Globus pallidus (tissue), 1 donor: ENCODE measurements at regions not wholly inside any gene's neighbourhood (a gene's known extent, or its start where the extent isn't known, plus 50 kb on each side); places are given as distances from the start of the nearest gene placed in this dataset.
"Not testable (repeated sequence)": the region's sequence is repeated elsewhere in the genome, so short reads cannot be mapped to it uniquely, and the experiment has no call there.

Experiments
- DNase-seq: peaks from one replicate; pipeline ENCODE4 v3.0.0-alpha.2; 2015; ENCODE audit warnings: low spot score

DNA sequence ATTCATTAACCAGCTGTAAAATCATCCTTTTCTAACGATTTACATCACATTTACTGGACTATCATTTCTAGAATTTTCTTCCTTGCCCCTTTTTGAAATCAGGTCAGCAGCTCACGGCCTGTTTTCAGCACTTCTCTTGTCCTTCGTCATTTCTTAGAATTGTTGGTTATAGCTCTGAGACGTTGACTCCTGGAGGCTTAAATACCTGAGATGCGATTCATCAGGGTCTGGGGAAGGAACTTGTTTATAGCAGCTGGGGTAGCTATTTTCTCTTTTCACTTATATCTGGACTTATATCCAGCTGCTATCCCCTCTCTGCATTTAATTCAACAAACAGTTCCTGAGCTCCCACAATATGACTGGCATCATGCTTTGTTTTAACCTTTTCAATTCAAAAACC is 338.7 kb upstream of the TNRC6C start:
- DNase-seq, result no peak

DNA sequence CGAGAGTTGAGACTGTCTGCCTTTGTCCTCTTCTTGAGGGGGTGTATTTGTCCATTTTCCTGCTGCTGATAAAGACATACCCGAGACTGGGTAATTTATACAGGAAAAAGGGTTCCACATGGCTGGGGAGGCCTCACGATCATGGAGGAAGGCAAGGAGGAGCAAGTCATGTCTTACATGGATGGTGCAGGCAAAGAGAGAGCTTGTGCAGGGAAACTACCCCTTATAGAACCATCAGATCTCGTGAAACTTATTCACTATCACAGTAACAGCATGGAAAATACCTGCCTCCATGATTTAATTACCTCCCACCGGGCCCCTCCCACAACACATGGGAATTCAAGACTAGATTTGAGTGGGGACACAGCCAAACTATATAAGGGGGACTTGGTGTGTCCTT is 338.2 kb upstream of the TNRC6C start:
- DNase-seq, result no peak

DNA sequence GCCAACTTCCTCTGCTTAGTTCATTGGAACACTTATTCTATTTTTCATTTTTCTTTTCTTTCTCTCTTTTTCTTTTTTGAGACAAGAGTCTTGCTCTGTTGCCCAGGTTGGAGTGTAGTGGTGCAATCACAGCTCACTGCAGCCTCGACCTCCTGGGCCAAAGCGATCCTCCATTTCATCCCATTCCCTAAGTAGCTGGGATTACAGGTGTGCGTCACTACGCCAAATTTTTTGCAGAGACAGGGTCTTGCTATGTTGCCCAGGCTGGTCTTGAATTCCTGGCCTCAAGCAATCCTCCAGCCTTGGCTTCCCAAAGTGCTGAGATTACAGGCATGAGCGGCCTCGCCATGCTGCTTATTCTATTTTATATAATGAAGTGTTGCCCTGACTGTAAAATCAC is 336.4 kb upstream of the TNRC6C start:
- DNase-seq, result not testable (repeated sequence)

DNA sequence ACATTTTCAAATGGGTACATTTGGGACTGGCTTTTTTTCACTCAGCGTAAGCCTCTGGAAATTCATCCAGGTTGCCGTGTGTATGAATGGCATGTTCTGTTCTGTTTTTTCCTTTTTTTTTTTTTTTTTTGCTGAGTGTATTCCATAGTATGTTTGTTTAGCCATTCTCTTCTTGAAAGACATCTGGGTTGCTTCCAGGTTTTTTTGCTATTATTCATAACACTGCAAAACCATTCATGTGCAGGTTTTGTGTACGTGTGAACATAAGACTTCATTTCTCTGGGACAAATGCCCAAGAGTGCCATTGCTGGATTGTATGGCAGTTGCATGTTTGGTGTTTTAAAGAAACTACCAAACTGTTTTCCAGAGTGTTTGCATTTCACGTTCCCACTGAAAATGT is 335.9 kb upstream of the TNRC6C start:
- DNase-seq, result no peak

DNA sequence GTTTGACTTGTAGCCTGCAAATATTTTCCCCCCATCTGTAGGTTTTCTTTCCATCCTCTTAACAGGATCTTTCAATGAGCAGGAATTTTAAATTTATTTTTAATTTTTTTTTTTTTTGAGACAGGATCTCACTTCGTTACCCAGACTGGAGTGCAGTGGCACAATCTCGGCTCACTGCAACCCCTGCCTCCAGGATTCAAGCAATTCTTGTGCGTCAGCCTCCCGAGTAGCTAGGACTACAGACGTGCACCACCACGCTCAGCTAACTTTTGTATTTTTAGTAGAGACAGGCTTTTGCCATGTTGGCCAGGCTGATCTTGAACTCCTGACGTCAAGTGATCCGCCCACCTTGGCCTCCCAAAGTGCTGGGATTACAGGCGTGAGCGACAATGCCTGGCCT is 335.2 kb upstream of the TNRC6C start:
- DNase-seq, result not testable (repeated sequence)

DNA sequence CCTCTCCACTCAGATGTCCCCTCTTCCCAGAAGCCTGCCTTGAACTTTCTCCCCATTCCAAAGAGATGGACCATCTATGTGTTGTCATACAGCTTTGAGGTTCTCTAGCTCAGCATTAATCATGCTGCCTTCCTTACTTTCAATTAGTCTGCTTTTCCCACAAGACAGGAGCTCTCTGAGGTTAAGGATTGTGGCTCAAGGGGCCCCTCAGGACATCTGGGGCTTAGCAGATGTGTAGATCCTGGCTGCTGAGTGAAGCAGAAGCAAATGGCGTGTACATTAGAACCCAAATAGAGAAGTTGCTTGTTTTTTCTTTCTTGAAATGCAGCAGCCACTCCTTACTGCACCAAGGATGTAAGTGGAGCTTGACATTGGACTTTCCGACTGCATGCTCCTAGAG is 330.5 kb upstream of the TNRC6C start:
- DNase-seq, result no peak

DNA sequence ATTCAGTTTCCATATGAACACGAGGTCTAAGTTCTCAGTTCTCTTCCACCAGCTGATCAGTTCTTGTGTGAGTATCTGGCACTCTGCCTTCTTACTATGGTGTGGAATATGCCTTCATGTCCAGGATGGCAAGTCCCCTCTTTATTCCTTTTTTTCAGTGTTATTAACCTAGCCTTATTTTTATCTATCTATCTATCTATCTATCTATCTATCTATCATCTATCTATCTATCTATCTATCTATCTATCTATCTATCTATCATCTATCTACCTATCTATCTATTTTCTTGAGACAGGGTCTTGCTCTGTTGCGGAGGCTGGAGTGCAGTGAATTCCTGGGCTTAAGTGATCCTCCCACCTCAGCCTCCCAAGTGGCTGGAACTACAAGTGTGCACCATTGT is 329.2 kb upstream of the TNRC6C start:
- not testable (repeated sequence) for DNase-seq

DNA sequence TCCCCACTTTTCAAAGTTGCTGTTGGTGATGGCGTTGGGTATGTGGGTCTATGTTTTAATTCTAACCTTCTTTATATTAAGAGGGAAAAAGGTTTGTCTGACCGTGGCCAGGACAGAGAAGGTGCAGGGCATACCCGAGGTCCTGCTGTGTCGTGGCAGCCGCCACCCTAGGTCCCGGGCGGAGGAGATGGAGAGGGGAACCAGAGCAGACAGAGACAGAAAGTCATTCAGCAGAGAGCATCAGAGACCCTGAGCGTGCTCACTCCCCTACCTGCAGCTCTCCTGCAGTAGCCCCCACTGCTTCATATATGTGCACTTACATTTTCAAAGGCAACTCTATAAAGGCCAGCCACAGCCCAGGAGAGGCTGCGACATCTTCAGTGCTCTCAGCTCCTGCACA is 327.2 kb upstream of the TNRC6C start:
- DNase-seq, result no peak

DNA sequence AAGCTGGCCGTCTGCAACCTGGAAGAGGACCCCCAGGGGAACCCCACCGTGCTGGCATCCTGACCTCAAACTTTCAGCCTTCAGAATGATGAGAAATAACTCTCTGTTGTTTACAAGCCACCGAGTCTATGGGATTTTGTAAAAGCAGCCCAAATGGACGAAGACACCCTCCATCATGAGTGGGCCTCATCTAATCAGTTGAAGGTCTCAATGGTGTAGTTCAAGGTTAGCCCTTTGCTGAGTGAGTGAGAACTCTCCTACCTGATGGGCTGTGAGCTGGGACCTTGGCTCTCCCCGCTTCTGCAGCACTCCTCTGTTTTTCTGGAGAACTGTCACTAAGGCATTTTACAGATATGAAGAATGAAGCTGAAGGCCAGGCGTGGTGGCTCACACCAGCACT is 325.9 kb upstream of the TNRC6C start:
- no peak for DNase-seq

DNA sequence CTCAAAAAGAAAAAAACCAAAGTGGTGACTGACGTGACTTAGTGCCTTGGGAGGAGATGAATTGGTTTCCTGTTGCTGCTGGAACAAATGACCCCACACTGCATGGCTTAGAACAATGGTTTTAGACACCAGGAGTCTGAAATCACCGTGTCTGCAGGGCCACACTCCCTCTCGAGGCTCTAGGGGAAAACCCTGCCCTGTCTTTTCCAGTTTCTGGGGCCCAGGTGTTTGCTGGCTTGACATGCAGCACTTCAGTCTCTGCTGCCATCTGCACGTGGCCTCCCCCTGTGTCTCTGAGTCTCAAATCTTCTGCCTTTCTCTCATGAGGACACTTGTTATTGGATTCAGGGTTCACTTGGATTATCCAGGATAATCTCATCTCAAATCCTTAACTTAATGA is 323.8 kb upstream of the TNRC6C start:
- no peak for DNase-seq

DNA sequence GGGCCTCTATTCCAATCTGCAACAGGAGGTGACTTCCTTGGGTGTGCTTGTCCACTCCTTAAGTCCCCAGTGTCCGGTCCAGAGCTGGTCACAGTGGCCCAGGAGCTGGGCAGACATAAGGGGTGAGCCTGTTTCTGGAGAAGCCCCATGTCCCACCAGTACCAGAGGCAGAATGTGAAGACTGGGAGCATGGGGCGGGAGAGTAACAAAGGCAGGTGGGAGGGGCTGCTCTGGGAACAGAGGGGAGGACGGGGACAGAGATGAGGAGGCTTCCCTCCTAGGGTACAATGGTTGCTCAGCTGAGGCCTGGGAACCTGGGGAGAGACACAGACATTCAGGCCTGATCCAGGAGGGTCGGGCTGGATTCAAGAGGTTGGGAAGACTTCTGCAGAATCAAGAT is 323.3 kb upstream of the TNRC6C start:
- DNase-seq, result no peak

DNA sequence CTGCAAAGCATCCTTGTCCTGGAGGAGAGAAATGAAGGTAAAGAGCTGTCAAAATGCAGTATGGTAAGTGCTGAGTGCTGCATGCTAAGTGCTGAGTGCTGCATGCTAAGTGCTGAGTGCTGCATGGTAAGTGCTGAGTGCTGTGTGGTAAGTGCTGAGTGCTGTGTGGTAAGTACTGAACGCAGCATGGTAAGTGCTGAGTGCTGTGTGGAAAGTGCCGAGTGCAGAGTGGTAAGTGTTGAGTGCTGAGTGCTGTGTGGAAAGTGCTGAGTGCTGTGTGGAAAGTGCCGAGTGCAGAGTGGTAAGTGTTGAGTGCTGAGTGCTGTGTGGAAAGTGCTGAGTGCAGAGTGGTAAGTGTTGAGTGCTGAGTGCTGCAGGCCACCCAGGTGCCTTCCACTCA is 322.7 kb upstream of the TNRC6C start:
- DNase-seq, result not testable (repeated sequence)

DNA sequence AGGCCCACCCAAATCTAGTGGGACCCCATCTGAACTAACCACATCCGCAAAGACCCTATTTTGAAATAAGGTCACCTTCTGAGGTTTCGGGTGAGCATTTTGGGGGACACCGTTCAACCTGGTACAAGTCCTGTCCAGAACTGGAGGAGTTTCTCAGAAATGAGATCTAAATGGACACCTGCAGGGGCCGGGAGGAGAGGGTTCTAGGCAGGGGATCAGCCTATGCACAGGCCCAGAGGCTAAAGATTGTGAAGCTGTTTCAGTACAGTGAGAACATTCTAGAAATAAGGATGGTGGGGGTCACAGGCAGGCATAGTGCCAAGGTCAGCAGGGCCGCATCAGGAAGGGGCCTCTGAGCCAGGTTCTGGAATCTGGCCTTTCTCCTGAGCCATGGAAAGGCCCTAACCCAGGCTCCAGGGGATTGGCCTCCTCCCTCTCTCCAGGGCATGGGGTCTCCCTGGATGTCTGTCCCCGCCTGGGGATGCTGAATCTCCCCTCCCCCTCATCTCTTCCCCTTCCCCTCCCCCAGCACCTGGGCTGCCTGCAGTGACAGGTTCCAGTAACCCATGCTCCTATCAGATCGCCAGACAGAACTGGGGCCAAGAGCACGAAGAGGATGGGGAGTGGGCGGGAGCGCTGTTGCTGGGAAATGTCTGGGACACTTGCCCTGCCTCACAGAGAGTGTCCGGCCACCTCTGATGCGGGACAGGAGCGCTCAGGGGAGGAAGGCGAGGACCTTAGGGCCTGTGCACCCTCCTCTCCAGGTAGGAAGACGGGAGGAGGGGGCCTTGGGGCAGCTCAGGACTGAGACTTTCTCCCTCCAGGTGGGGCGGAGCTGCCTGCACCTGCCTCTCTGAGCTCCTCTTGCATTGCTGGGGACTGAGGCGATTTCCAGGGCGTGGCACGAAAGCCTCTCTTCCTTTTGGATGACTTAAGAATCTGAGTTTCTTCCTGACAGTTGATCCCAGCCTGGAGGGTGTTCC is 321.4 kb upstream of the TNRC6C start:
- no peak for DNase-seq

DNA sequence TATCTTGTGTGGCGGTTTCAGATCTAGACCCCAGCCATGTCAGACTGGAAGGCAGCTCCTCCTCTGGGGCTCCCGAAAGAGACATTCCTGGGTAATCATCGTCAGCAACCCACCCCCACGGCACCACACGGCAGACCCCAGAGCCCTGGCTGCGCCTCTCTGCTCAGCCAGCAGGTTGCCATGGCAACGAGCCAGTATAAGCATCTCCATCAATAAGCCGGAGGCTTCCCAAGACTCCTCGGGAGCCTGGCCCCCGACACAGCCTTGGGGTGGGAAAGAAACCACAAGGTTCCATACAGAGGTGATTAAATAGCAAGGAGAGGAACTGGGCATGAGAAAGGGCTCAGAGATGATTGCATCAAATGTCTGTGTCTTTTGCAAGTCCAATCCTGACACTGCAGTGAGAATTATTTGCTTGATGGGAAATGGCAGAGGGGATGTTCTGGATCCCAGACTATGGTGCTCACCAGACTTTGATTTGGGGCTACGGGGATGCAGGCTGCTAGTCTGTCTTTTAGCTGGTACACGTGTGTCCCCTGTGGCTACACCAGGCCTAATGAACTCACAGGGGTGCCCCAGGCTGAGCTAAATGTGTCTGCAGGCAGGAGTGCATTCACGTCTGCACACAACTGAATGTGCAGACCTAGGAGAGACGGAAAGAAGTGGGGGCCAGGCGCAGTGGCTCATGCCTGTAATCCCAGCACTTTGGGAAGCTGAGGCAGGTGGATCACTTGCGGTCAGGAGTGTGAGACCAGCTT is 320.5 kb upstream of the TNRC6C start:
- no peak for DNase-seq

DNA sequence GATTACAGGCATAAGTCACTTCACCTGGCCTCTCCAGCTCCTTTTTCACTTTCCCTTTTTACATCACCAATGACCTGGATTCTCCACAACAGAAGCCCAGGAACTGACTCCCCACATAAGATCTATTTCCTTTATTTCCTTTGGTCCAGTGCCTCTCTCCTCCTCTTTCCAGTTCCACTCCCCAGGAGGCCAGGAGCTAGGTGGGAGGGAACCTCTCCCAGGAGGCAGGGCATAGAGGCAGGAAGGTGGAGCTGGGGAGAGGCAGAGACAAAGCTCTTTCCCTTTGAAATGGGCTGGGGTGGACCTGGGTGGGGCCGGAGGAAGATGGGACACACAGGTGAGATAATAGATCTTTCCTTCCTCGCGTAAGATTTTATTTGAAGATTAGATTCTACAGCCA is 318.3 kb upstream of the TNRC6C start:
- DNase-seq, result no peak

DNA sequence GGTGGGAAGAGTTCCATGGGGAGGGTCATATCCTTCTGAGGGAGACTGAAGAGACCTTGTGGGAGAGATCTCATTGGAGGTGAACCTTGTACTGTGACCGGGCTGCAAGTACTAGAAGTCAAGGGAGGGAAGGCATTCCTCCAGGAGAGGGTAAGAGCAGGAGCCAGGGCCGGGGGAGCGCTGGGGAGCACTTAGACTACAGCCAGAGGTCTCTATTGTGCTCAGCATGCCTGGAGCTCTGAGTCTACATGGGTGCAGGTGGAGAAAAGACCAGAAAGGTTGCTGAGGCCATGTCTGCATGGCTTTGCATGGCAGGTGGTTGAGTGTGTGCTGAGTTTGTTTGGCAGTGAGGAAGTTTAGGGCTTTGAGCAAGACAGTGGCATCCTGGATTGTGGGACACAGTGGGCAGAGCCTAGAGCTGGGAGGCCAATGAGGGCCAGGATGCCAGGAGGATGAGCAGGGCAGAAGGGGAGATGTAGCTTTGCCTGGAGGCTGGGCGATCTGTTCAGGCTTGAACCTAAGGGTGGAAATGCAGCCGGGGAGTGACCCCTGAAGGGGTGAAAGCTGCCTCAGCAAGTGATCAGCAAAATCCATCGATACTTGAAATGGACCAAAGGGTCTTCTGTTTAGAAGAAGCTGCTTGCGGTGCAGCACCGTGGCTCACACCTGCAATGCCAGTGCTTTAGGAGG is 317.4 kb upstream of the TNRC6C start:
- DNase-seq, result no peak

DNA sequence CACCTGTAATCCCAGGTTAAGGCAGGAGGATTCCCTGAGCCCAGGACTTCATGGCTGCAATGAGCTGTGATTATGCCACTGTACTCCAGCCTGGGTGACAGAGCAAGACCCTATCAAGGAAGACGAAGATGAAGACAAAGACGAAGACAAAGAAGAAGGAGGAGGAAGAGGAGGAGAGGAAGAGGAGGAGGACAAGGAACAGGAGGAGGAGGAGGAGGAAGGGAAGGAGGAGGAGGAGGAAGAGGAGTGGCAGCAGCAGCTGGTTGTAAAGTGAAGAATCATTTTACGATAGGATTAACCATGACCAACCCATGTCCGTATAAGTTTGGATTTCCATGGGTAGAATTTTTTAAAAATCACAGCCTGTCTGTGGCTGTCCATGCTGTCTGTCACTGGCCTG is 316.8 kb upstream of the TNRC6C start:
- no peak for DNase-seq

DNA sequence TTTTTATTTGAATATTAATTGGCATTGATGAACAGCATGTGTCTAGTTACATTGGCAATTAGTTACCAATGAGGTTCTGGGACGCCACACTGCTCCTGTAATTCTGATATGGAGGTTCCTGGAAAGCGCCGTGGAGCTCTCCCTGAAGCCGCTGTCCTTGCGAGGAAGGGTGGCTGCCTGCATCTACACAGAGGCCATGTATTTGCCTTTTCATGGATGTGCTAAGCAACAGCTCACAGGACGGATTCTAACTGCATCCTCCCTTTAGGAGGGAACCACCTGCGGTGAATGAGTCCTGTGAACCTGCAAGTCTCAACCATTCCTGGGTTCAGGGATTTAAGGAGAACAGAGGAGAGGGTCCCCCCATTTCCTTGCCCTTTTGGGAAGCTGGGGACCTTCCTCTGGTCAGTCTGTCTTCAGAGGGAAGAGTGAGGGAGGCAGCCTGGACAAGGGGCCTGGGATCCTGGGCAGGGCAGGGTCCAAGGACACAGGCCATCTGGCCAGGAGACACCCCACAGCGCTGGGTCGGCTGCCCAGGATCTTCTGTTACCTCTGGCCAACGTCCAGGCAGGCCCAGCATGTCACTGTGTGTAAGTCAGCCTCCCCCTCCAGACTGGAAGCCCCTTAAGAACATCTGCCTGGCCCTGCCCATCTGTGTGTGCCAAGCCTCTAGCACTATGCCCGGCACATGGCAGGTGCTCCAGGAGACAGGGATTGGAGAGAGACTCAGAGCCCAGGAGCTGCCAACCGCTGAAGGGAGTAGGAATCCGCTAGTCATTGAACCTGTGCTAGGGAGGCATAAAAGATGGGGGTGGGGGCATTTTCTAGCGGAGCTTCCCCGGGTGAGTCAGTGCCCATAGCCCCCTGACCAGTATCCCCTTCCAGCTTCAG is 314.1 kb upstream of the TNRC6C start:
- DNase-seq, result no peak

DNA sequence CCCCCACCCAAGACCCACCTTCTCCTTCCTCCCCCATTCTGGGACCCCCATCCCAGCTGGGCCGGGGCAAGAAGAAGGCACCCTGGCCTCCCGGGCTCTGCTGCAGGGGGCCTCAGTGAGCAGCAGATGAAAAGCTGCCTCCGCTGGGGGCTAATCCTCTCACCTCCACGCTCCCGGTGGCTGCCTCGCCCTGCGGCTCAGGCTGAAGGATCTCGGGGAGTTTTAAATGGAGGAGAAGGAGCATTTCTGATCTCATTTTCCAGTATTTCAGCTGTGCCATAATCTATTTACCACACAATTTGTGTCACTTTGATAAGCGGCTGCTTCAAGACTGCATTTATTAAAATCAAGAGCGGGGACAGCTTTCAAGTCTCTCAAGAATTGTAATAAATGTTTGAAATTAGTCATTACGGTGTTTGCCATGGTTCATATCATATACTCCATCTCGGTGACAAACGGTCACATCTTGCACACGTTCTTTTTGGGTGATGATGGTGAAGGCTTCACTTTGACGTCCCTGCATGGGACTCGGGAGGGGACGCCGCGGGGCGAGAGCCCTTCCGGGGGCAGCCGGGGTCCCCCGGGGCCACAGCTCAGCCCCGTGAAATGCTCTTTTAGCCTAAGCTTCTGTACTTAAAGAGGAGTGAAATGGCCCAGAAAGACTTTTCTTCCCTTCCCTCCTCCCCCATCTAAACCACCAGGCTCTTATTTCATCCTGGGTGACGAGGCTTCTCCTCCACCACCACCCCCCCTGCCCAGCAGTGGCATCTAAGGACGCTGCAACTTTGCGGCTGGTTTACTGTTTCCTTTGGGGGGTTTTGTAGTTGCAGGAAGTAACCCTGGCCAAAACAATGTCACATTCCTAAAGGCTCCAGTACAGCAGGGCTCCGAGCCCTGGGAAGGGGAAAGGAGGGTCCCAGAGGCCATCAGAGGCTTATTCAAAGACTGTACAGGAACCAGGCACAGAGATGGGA is 313.1 kb upstream of the TNRC6C start:
- DNase-seq, result no peak

DNA sequence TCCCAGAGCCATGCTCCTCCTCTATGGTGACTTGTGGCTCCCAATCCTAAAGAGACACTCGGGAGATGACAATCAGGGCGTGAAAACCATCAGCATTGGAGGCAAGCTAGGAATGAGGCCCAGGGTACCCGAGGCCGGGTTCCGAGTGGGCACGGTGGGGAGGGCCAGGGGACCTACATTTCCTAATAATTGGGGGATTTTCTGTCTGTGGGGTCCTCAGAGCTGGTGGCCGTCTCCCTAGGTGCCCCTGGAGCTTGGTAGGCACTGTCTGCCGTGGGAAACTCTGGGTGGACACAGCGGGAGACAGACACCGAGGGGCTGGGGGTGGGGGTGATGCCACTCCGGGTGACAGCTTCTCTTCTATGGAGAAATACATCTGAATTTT is 312.5 kb upstream of the TNRC6C start:
- DNase-seq, result no peak
